Thyroid gland (tissue), 4 donors: ENCODE measurements at regions not wholly inside any gene's neighbourhood (a gene's known extent, or its start where the extent isn't known, plus 50 kb on each side); places are given as distances from the start of the nearest gene placed in this dataset.

Experiments
- CTCF ChIP-seq, 6 experiments: fragments of 200-600 bp in 3 of 6; fragments of 450-650 bp in 3 of 6; sonication (generic) in 3 of 6; IDR thresholded peaks; one replicate each; pipeline ENCODE4 v1.5.1; 2016 to 2019; ENCODE audit warnings: antibody characterized with exemption in 6 of 6, mild to moderate bottlenecking in 2 of 6, inconsistent platforms in 1 of 6, moderate library complexity in 1 of 6
- POLR2A ChIP-seq, 2 donors: fragments of 450-650 bp; IDR thresholded peaks; one replicate each; pipeline ENCODE4 v1.6.1; 2017; ENCODE audit warnings: antibody characterized with exemption in 2 of 2, mild to moderate bottlenecking in 2 of 2, moderate library complexity in 1 of 2

GRCh38 chr11:91921974-91922373 lies 302.6 kb upstream of the FAT3 start:
- TF ChIP-seq CTCF (IDR thresholded peaks at IDR 0.05) (no peak), POLR2A (IDR thresholded peaks at IDR 0.05) (no peak)
